Stimulated activated CD8-positive, alpha-beta memory T cell treated with anti-CD3 and anti-CD28 coated beads, Interleukin-12 subunit alpha, Interleukin-12 subunit beta, amount 100 ng/mL, for 4 hours (primary cell): ENCODE measurements at regions not wholly inside any gene's neighbourhood (a gene's known extent, or its start where the extent isn't known, plus 50 kb on each side); places are given as distances from the start of the nearest gene placed in this dataset.
"Not testable (repeated sequence)": the region's sequence is repeated elsewhere in the genome, so short reads cannot be mapped to it uniquely, and the experiment has no call there.

Experiments used
- DNase-seq: peaks from one replicate; pipeline ENCODE4 v3.0.0-alpha.2; 2020; ENCODE audit warnings: low read depth

DNA sequence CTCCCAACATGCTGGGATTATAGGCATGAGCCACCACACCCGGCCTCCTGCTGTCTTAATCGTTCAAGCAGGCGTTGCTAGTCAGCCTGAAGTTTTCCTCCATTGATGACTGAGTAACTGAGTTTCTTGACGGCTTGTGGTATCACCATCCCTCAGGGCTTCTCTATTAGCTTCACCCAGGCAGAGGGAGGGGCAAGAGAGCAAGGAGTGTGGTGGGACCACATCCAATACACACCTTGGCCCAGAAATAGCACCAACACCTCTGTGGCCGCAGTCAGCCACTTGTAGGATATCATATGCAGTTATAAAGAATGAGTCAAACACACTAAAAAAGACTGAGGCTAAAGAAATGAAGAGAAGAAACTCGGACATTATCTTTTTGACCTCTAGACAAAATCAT lies 1009.4 kb upstream of the CELF4 start:
- no peak for DNase-seq

GRCh38 chr18:38572554-38573111 lies 1007.0 kb upstream of the CELF4 start:
- DNase-seq, result no peak

- DNase-seq, result no peak
Measured at GRCh38 chr18:38571651-38572050, 1006.1 kb upstream of the CELF4 start.

DNA sequence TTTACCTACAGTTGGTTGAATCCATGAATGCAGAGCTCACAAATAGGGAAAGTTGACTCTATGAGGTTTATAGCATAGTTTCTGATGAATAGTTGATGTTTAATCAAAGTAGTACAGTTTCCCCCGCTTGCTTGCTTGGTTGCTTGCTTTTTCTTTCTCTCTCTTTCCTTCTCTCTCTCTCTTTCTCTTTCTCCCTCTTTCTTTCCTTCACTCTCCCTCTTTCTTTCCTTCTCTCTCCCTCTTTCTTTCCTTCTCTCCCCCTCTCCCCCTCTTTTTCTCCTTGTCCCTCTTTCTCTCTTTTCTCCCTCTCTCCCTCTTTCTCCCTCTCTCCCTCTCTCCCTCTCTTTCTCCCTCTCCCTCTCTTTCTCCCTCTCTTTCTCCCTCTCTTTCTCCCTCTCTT lies 999.9 kb upstream of the CELF4 start:
- no peak for DNase-seq

DNA sequence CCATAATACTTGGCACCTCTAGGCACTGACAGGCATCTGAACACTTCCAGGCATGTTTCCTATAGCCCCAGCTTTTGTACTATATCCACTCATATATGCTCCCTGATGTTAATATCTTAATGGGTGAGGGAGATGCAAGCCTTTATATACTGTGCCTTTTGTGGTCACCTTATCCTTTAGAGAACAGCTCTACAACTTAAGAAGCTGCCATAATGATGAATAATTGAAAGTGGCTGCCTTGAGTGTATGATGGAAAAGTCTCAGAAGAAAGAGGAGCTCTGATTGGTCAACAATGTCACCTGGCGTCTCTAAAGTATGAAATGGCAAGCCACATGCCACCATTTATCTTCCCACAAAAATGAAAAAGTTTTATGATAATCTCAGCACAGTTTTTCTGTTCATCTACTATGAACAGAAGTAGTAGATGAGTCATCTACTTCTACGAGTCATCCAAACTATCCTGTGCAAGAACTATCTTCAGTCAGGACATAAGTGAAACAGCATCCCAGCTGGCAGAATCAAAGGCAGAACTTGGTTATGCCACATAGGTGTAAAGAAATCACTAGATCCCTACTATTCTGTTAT lies 997.9 kb upstream of the CELF4 start:
- DNase-seq, result no peak

DNA sequence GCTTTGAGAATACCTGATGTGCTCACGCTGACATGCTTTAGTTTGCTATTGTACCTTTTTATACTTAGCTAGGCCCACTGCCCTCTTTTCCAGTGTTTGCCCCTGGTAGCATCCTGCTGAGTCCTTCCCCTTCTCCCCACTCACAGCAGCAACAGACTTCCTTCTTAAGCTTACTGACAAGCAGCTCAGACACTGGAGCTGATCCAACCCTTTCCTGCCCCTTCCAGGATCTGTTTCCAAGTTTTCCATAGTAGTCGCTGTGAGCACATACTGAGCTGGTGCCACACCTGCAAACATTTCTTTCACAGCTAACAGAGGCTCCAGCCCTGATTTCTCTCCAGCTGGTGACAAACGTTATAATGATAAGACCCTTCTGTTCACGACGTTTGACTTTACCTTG lies 991.4 kb upstream of the CELF4 start:
- DNase-seq, result no peak

DNA sequence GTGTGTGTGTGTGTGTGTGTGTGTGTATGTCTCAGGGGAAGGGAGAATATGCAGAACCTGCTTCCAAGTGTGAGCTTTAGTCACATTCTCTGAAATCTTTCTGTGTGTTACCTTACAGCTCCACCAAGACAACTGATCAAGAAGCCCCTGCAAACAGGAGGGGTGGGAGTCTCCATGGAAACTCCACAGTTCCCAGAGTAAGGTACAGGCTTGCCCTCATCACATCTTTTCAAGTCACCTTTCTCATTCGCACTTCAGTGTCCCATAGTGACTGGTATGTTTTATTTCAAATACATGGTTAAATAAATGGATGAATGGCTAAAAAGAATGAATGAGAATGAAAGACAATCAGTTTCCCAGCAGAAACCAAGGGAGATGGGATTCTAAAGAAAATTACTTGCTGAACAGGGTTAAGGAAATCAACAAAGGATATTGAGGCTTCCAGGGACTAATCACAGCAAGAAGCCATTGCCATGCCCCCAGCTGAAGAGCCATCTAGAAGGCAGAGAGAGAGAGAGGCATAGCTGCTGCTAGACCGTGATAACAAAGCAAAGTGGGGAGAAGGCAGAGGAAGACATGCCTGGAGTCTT lies 987.2 kb upstream of the CELF4 start:
- no peak for DNase-seq

GRCh38 chr18:38551881-38552280 lies 986.3 kb upstream of the CELF4 start:
- DNase-seq, result no peak

DNA sequence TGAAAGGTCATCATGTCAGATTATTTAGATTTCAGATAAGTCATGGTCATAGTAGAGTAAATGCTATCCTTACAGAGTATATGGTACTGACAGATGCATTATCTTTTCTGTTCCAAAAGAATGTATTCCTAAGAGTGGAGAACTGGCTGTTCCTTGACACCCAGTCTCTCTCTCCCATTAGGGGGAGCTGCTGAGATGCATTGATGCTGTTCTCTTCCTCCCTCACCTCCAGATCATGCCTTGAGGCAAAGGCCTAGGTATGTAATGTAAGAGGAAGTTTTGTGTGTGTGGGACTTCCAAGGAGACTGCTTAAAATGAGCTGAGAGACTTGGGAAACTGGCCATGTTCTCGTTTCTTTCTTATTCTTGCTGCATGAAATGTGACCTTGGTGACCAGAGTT lies 979.5 kb upstream of the CELF4 start:
- no peak for DNase-seq

- DNase-seq, result no peak
Measured at GRCh38 chr18:38539856-38540255, 974.3 kb upstream of the CELF4 start.

DNA sequence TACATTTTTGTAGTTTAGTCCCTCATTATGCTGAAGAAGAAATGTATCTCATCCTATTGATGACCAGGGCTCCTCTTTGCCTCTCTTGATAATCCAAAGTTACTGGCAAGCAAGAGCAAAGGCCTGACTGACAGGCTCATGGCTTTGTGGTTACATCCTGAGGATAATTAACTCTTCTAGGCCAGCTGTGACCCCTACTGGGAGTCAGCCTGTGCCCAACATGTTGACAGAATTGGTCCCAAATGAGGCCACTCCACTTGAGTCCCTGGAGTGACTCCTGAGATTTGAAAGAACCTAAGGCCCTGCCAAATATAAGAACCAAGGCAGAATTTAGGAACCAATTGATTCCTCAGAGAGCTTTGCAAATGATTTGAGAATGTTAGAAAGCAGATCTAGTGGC lies 973.8 kb upstream of the CELF4 start:
- DNase-seq, result no peak

DNA sequence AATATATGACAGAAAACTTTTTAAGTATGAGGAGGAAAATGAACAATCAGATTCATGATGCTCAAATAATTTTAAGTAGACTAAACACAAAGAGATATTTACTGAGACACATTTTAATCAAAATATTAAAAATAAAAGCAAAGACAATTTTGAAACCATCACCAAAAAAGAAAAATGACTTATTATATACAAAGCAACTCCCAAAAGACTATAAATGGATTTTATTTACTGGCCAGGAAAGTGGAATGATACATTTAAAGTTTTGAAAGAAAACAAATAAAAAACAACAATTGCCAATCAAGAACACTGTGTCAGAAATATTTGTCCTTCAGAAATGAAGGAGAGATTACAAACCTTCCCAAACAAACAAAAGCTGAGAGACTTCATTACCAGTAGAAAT lies 968.5 kb upstream of the CELF4 start:
- no peak for DNase-seq

DNA sequence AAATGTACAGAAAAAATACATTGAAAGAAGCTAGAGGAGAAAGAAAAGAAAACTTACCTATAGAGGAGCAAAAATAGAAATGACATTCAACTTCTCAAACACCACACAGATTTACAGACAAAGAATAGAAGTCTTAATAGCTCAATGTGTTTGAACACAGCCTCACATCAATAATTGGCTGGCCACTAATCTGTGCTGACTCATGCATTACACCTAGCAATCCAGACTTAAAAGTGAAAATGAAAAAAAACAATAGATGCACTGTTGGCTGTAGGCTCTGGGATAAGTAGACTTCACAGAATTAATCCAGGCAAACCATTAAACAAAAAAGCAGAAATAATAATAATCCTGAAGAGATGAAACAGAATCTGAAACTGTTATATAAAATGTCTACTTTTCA lies 961.3 kb upstream of the CELF4 start:
- no peak for DNase-seq

DNA sequence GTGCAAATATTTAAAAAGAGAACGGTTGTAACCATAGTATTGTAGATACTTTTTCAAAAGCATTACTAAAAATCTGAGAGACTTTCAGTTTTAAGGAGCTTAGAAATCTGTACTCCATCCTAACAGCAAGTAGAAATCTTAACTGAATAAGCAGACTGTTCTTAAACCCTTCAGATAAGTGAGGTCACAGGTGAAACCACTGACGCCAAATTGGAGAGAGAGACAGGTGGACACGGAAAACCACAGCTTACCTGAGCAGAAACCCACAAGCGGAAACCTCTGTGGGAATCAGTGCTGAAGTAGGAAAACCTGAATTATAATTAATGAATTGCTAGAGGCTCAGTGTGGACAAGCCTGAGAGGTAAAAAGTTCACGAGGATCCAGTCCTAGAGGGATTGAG lies 959.4 kb upstream of the CELF4 start:
- no peak for DNase-seq

DNA sequence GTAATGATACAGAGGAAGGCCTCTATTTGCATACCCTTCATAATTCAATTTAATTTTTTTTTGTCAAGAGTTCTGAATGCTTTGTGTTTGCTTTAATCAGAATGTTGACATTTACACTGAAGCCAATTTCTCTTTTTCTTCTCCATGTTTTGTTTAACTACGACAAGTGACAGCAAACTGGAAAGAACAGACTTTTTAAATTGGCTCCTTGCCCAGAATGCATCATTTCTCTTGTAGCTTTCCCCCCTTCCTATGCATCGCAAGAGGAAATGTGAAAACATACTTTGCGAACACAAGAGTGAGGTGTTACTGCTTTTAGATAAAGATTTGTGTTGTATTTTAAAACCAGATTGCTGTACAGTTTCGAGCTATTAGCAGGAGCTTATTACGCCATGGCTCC lies 955.2 kb upstream of the CELF4 start:
- no peak for DNase-seq

- DNase-seq, result no peak
Measured at GRCh38 chr18:38502539-38502938, 936.9 kb upstream of the CELF4 start.

DNA sequence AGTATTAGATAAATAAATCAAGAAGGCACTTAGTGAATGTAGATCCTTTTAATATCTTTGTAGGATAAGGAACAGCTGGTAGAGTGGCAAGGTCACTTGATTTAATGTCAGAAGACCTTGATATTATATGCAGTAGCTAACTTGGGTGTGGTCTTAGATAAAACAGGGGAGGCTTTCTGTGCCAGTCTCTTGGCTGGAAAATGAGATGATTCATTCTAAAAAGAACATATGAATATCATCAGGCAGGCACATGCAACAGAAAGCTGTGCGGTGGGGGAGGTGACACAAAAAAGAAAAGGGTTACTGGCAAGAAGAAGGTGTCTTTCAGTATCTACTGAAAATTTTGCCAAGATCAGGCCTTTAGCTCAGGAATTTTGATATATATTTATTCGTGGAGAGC lies 931.7 kb upstream of the CELF4 start:
- DNase-seq, result no peak

DNA sequence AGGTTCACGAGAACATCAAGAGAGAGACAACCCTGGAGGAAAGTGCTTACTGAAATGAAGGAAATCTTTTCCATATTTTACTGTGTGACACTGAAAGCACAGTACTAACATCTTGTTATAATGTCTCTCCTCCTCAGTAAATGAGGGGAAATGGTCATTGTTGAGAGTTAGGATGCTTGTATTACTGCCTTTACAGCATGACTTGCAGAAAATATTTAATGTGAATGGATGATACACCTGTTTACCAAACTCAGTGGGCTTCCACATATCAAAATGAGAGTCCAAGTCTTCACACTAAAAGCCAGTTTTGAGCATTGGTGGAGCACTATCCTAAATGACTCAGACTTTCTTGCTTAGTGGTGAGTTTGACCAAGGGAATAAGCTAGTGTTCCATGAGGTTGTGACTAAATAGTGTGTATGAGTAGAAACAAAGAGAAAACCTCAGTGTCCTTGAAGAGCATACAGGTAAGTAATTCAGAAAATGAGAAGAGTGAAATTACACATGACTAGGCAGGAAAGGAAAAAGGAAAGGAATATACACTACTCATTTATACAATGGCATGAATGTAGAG lies 930.7 kb upstream of the CELF4 start:
- no peak for DNase-seq

DNA sequence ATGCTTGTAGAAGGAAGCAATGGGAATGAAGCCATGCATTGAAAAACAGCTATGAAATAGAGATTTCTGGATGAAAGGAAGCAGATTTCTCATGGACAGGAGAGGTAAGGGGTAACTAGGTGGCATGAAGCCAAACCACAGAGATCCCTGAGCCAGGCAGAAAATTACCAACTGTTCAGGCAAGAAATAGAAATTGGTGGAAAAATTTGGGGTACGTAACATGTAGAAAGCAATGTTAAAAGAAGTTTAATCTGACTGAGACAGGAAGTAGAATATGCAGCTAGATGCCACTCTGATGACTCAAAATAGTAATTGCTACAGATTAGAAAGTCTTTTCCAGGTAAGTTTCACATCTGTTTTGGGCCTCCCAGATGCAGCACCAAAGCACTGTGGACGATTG lies 928.5 kb upstream of the CELF4 start:
- no peak for DNase-seq

GRCh38 chr18:38491195-38491594 lies 925.6 kb upstream of the CELF4 start:
- no peak for DNase-seq

DNA sequence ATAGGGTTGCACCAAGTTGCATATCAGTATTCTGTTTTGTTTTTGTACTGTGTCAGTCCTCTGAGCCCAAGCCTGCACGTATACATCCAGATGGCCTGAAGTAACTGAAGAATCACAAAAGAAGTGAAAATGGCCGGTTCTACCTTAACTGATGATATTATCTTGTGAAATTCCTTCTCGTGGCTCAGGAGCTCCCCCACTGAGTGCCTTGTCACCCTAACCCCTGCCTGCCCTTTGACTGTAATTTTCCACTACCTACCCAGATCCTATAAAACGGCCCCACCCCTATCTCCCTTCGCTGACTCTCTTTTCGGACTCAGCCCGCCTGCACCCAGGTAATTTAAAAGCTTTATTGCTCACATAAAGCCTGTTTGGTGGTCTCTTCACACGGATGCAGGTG lies 924.1 kb upstream of the CELF4 start:
- DNase-seq, result not testable (repeated sequence)

GRCh38 chr18:38487521-38487920 lies 921.9 kb upstream of the CELF4 start:
- DNase-seq, result no peak

DNA sequence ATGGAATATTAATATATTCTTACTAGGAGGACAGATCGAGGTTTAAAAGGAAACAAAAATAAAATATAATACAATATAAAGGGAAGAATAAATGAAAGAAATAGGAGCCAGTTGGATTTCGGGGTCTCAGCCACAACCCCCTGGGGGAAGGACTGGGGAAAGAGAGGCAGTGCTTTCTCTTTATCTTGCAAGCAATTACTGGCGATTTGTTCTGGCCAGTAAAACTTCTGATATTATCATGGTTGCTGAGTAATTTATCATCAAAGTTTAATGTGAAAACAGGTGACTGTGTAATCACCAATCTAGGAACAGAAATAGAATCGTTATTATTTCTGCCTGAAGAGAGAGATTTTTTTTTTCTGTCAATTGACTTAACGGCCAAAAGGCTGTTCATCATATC lies 917.7 kb upstream of the CELF4 start:
- DNase-seq, result no peak

GRCh38 chr18:38481576-38481975 lies 916.0 kb upstream of the CELF4 start:
- no peak for DNase-seq
